IMR-90 (cell line): ENCODE measurements at regions not wholly inside any gene's neighbourhood (a gene's known extent, or its start where the extent isn't known, plus 50 kb on each side); places are given as distances from the start of the nearest gene placed in this dataset.

Experiments
- CTCF ChIP-seq: conservative IDR thresholded peaks from 2 replicates; pipeline ENCODE4 v1.5.1; 2012; ENCODE audit warnings: mild to moderate bottlenecking, low read depth, low read length, improper control_type of control experiment
- MXI1 ChIP-seq: IDR thresholded peaks from 2 replicates; pipeline ENCODE4 v1.6.1; 2012; ENCODE audit warnings: low read depth, mild to moderate bottlenecking, low read length, moderate library complexity, borderline replicate concordance
- POLR2A ChIP-seq: IDR thresholded peaks from 2 replicates; pipeline ENCODE4 v1.6.1; 2012; ENCODE audit warnings: mild to moderate bottlenecking, low read depth, low read length
- SMC3 ChIP-seq: fragments of 150-350 bp; IDR thresholded peaks from 2 replicates; pipeline ENCODE4 v1.6.1; 2016; ENCODE audit warnings: low read depth, mild to moderate bottlenecking, antibody characterized with exemption, low read length, moderate library complexity
- USF2 ChIP-seq: fragments of 150-350 bp; IDR thresholded peaks from 2 replicates; pipeline ENCODE4 v1.6.1; 2017; ENCODE audit warnings: mild to moderate bottlenecking, antibody characterized with exemption, low read length, low read depth

- TF ChIP-seq POLR2A (no peak), CTCF (no peak), MXI1 (no peak), USF2 (no peak), SMC3 (no peak)
These were observed 603.8 kb upstream of the PCDH7 start for GRCh38 chr4:30116401-30116800.
